Liver (tissue), 2 donors: ENCODE measurements at regions not wholly inside any gene's neighbourhood (a gene's known extent, or its start where the extent isn't known, plus 50 kb on each side); places are given as distances from the start of the nearest gene placed in this dataset.

ENCODE experiments used
- TF ChIP-seq, protein P1 (sequence below): fragments of 150-350 bp; IDR thresholded peaks from 2 replicates; pipeline ENCODE4 v1.5.1; 2017; ENCODE audit warnings: improper control_type of control experiment, low read depth, low read length; ENCODE audit not compliant: missing input control
- TF ChIP-seq, protein P2 (sequence below): IDR thresholded peaks from 2 replicates; pipeline ENCODE4 v1.6.1; 2016; ENCODE audit warnings: antibody characterized with exemption, mild to moderate bottlenecking
- donor health status: healthy.

GRCh38 chr9:7338586-7339281 lies 460.8 kb downstream of the DMAC1 start:
- TF ChIP-seq, protein P1, sequence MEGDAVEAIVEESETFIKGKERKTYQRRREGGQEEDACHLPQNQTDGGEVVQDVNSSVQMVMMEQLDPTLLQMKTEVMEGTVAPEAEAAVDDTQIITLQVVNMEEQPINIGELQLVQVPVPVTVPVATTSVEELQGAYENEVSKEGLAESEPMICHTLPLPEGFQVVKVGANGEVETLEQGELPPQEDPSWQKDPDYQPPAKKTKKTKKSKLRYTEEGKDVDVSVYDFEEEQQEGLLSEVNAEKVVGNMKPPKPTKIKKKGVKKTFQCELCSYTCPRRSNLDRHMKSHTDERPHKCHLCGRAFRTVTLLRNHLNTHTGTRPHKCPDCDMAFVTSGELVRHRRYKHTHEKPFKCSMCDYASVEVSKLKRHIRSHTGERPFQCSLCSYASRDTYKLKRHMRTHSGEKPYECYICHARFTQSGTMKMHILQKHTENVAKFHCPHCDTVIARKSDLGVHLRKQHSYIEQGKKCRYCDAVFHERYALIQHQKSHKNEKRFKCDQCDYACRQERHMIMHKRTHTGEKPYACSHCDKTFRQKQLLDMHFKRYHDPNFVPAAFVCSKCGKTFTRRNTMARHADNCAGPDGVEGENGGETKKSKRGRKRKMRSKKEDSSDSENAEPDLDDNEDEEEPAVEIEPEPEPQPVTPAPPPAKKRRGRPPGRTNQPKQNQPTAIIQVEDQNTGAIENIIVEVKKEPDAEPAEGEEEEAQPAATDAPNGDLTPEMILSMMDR: no peak
- TF ChIP-seq, protein P2, sequence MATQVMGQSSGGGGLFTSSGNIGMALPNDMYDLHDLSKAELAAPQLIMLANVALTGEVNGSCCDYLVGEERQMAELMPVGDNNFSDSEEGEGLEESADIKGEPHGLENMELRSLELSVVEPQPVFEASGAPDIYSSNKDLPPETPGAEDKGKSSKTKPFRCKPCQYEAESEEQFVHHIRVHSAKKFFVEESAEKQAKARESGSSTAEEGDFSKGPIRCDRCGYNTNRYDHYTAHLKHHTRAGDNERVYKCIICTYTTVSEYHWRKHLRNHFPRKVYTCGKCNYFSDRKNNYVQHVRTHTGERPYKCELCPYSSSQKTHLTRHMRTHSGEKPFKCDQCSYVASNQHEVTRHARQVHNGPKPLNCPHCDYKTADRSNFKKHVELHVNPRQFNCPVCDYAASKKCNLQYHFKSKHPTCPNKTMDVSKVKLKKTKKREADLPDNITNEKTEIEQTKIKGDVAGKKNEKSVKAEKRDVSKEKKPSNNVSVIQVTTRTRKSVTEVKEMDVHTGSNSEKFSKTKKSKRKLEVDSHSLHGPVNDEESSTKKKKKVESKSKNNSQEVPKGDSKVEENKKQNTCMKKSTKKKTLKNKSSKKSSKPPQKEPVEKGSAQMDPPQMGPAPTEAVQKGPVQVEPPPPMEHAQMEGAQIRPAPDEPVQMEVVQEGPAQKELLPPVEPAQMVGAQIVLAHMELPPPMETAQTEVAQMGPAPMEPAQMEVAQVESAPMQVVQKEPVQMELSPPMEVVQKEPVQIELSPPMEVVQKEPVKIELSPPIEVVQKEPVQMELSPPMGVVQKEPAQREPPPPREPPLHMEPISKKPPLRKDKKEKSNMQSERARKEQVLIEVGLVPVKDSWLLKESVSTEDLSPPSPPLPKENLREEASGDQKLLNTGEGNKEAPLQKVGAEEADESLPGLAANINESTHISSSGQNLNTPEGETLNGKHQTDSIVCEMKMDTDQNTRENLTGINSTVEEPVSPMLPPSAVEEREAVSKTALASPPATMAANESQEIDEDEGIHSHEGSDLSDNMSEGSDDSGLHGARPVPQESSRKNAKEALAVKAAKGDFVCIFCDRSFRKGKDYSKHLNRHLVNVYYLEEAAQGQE: no peak
